Thyroid gland (tissue), 4 donors: ENCODE measurements at regions not wholly inside any gene's neighbourhood (a gene's known extent, or its start where the extent isn't known, plus 50 kb on each side); places are given as distances from the start of the nearest gene placed in this dataset.

ENCODE experiments used
- DNase-seq, 2 donors: peaks; one replicate each; pipeline ENCODE4 v3.0.0-alpha.2; 2019
- H3K27ac ChIP-seq, 3 donors: fragments of 200-600 bp; sonication (generic); 1 replicate in 2 of 3; 2 replicates in 1 of 3; pipeline ENCODE4 v1.5.1; 2016 to 2019; ENCODE audit warnings: mild to moderate bottlenecking in 1 of 3, moderate library complexity in 1 of 3
- H3K27me3 ChIP-seq: fragments of 200-600 bp; sonication (generic); one replicate; pipeline ENCODE4 v1.5.1; 2019
- H3K36me3 ChIP-seq, 2 donors: fragments of 200-600 bp; sonication (generic); one replicate each; pipeline ENCODE4 v1.5.1; 2016 to 2019
- H3K4me1 ChIP-seq, 2 donors: fragments of 200-600 bp; sonication (generic); one replicate each; pipeline ENCODE4 v1.5.1; 2017 to 2019
- H3K4me3 ChIP-seq, 3 donors: fragments of 200-600 bp; sonication (generic); replicated peaks in 1 of 3; 1 replicate in 2 of 3; 2 replicates in 1 of 3; pipeline ENCODE4 v1.5.1; 2016; ENCODE audit warnings: mild to moderate bottlenecking in 1 of 3
- H3K9me3 ChIP-seq: fragments of 200-600 bp; sonication (generic); one replicate; pipeline ENCODE4 v1.5.1; 2017
- CTCF ChIP-seq, 6 experiments: fragments of 200-600 bp in 3 of 6; fragments of 450-650 bp in 3 of 6; sonication (generic) in 3 of 6; IDR thresholded peaks; one replicate each; pipeline ENCODE4 v1.5.1; 2016 to 2019; ENCODE audit warnings: antibody characterized with exemption in 6 of 6, mild to moderate bottlenecking in 2 of 6, inconsistent platforms in 1 of 6, moderate library complexity in 1 of 6
- POLR2A ChIP-seq, 2 donors: fragments of 450-650 bp; IDR thresholded peaks; one replicate each; pipeline ENCODE4 v1.6.1; 2017; ENCODE audit warnings: antibody characterized with exemption in 2 of 2, mild to moderate bottlenecking in 2 of 2, moderate library complexity in 1 of 2
- WGBS, 2 donors: methylation state at CpG; one replicate each; pipeline ENCODE4 v1.1.5; 2017; 5-methylcytosine and 5-hydroxymethylcytosine counted together
- intact Hi-C: fragments of 100-400 bp; cut with DNase I; formaldehyde crosslinking; loops from one replicate; pipeline ENCODE4 v1.15.1; 2023

DNA sequence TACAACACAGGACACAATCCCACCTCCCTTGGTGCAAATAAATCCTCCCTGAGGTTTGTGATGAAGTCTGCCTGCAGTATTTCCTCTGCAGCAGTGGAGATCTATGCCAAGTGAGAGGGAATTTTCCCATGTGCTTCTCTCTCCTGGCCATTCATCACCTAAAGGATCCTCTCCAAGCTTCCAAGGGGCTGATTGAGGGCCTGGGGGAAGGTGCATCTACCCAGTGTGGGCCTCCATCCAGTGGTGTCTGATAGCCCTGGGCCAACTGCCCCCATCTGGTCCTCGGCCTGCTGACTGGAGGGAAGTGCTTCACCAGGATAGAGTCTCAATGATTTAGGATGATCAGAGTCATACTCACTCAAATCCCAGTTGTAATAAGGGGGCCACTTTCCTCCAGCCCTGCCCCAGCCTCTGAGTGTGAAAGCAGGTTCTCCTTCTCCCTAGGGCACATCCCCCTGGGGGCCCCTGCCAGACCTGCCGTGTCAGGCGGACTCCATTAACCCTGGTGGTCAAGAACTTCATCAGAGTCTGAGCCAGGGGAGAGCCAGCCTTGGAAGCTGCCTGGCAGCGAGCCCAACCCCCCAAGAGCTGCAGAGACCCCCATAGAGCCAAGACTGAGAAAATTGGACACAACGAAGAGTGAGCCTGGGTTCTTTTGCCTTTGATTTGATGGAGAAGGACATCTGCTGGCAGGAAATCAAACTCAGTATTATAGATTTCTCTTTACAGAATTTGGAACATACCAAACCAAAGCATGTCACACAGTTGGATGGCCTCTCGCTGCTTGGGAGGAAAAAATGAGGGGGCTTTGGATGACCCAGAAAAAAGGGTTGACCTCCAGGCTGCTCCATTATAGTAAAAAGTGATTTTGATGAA is 509.6 kb downstream of the CMPK2 start:
- Histone ChIP-seq H3K36me3 (no peaks in the 10 kb centered on the region), H3K4me1 (no peaks in the 10 kb centered on the region), H3K9me3 (no peaks in the 10 kb centered on the region), H3K27me3 (no peaks in the 10 kb centered on the region), H3K27ac (no peak overlapping the region), H3K4me3 (no peak overlapping the region)
- WGBS, 2 donors, result 71 to 83% methylated on average over 6 of the region's 6 CpGs
- intact Hi-C loops, result loop anchor here (10.0 kb wide), 1 partner anchor 169 kb away; no protein-coding TSS in a partner anchor
- no peak for DNase-seq
- TF ChIP-seq CTCF (IDR thresholded peaks at IDR 0.05), result no peak
- no peak for TF ChIP-seq POLR2A (IDR thresholded peaks at IDR 0.05)

DNA sequence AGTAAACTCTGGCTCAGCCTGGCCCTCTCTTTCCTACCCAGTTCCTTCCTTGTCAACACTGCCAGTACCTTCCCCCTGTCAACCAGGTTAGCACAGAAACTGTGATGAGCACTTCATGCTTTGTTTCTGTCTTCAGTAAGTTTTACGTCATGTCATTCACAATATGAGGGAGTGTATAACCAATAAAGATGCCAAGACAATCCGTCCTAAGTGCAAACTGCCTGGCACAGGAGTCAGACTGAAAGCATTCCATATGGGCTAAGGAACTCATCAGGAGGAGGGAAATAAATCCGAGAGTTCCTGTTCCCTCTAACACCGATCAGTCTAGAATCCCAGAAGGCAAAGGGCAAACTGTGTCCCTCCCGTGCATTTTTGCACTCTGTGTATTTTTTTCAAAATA is 507.2 kb downstream of the CMPK2 start:
- Histone ChIP-seq H3K4me1 (no peaks in the 10 kb centered on the region), H3K36me3 (no peaks in the 10 kb centered on the region), H3K27me3 (no peaks in the 10 kb centered on the region), H3K27ac (no peak overlapping the region), H3K4me3 (no peak overlapping the region), H3K9me3 (no peaks in the 10 kb centered on the region)
- DNase-seq, result no peak
- WGBS, 2 donors, result 86 to 88% methylated on average over 5 of the region's 5 CpGs
- no peak for TF ChIP-seq CTCF (IDR thresholded peaks at IDR 0.05)
- no peak for TF ChIP-seq POLR2A (IDR thresholded peaks at IDR 0.05)
- intact Hi-C loops, result loop anchor here (10.0 kb wide), 1 partner anchor 166 kb away; no protein-coding TSS in a partner anchor

DNA sequence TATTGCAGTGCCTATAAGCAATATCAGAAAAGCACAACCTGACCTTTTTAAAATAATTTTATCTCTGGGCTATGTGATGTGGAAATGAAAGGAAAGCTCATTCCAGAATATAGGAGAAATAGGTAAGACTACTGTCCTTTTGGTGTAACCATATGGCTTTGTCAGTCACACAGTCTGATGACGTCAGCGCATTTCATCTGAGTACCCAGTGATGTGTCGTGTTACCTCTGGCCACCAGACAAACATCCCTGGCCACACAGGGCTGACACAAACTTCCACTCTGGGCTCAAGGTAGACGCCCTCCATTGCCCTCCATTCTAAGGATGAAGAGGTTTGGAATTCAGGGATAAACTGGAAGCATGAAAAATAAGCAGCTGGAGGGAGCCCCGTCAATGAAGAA is 506.7 kb downstream of the CMPK2 start:
- Histone ChIP-seq H3K4me1 (no peaks in the 10 kb centered on the region), H3K4me3 (no peak overlapping the region), H3K9me3 (no peaks in the 10 kb centered on the region), H3K27ac (no peak overlapping the region), H3K27me3 (no peaks in the 10 kb centered on the region), H3K36me3 (no peaks in the 10 kb centered on the region)
- WGBS, 2 donors, result 87 to 91% methylated on average over 5 of the region's 5 CpGs
- no peak for DNase-seq
- TF ChIP-seq CTCF (IDR thresholded peaks at IDR 0.05), result no peak
- TF ChIP-seq POLR2A (IDR thresholded peaks at IDR 0.05), result no peak
- intact Hi-C loops, result loop anchor here (10.0 kb wide), 1 partner anchor 166 kb away; no protein-coding TSS in a partner anchor

DNA sequence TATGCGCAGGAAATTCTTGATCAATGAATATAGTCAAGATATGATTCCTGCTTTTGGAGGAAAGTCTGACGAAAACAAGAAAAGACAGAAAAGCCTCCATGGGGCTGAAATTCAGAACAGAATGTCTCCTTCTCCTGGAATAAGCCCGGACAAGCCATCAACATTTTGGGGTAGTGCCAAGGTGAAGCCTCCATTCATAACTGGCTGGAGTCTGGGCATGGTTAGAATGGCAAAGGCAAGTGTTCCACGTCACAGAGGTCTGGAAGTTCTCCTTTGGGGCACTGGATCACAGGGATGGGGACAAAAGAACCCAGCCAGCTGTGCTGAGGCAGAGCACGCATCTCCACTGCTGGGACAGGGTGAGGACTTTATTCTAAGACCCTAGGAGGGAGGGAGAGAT is 505.7 kb downstream of the CMPK2 start:
- 68 to 93% methylated on average over 5 of the region's 5 CpGs for WGBS, 2 donors
- no peaks in the 10 kb centered on the region for H3K4me1 ChIP-seq
- intact Hi-C loops, result loop anchor here (10.0 kb wide), 1 partner anchor 165 kb away; no protein-coding TSS in a partner anchor
- no peak for DNase-seq
- TF ChIP-seq POLR2A (IDR thresholded peaks at IDR 0.05) (no peak), CTCF (IDR thresholded peaks at IDR 0.05) (no peak)
- no peak overlapping the region for H3K27ac ChIP-seq
- H3K36me3 ChIP-seq, result no peaks in the 10 kb centered on the region
- no peaks in the 10 kb centered on the region for H3K27me3 ChIP-seq
- H3K4me3 ChIP-seq, result no peak overlapping the region
- no peaks in the 10 kb centered on the region for H3K9me3 ChIP-seq
